ENCODE measurements at regions not wholly inside any gene's neighbourhood (a gene's known extent, or its start where the extent isn't known, plus 50 kb on each side); places are given as distances from the start of the nearest gene placed in this dataset.

GRCh38 chr11:70710192-70710591, 311.9 kb downstream of the CTTN start:
- Histone ChIP-seq H3K27me3 (ENCODE audit: control insufficient read depth in 3 of 3, insufficient read depth in 3 of 3, low read depth in 1 of 3, low read length in 3 of 3) (no peaks in the 10 kb centered on the region), H4K91ac (ENCODE audit: low read depth, low read length, poor library complexity) (no peak overlapping the region), H3K4me2 (ENCODE audit: insufficient read depth, low read length, poor library complexity, severe bottlenecking) (no peak overlapping the region), H2BK12ac (ENCODE audit: low read length) (no peak overlapping the region), H3K4ac (ENCODE audit: low read length) (no peak overlapping the region), H2AK5ac (ENCODE audit: low read depth, low read length) (peak overlapping the region; percentile 61), H3K36me3 (replicated peaks in 1 of 2; ENCODE audit: control insufficient read depth in 2 of 2, insufficient read depth in 2 of 2, low read length in 2 of 2) (no peaks in the 10 kb centered on the region), H2BK15ac (ENCODE audit: low read length) (no peak overlapping the region), H3K9me3 (replicated peaks in 1 of 2; ENCODE audit: control insufficient read depth in 2 of 2, insufficient read depth in 1 of 2, low read depth in 1 of 2, low read length in 2 of 2) (no peaks in the 10 kb centered on the region), H3K4me1 (ENCODE audit: control insufficient read depth in 2 of 2, insufficient read depth in 1 of 2, low read depth in 1 of 2, low read length in 2 of 2) (peaks cover 13 to 16% of the 10 kb centered on the region in 2 donors), H3K27ac (replicated peaks; ENCODE audit: low read length) (no peak overlapping the region), H3K23ac (ENCODE audit: low read depth, low read length, poor library complexity) (peak overlapping the region; percentile 34), H2AFZ (ENCODE audit: low read length) (no peak overlapping the region), H3K14ac (ENCODE audit: low read length) (no peak overlapping the region), H2BK120ac (ENCODE audit: low read depth, low read length) (no peak overlapping the region), H3K9ac (ENCODE audit: low read depth, low read length, poor library complexity) (no peak overlapping the region), H4K8ac (ENCODE audit: low read depth, low read length) (no peak overlapping the region), H3K18ac (ENCODE audit: low read length) (peak overlapping the region; percentile 35), H3K79me1 (ENCODE audit: low read depth, low read length) (no peaks in the 10 kb centered on the region), H2BK5ac (ENCODE audit: low read length) (no peak overlapping the region), H3K4me3 (ENCODE audit: low read length in 2 of 2) (no peak overlapping the region)
- WGBS, 2 donors (ENCODE audit: extremely low coverage in 2 of 2, insufficient read length in 2 of 2, insufficient replicate concordance in 1 of 2): no CpG with 5 or more reads among the region's 11 CpGs
- no peak for DNase-seq (ENCODE audit: low spot score)

DNA sequence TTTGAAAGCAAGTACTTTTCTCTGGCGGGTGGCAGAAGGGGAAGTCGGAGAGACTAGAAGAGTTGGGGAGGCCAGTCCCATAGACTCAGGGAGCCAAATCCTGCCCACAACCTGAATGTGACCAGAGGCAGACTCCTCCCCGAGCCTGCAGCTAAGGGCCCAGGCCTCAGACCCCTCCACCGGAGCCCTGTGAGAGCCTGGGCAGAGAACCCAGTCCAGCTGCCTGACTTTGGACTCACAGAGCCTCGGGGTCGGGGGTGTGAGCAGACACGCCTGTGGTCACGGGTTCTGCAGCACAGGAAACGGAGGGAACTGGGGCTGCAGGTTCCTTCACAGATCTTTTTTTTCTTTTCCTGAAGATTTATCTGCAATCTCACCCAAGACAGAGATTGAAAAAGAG, 312.3 kb downstream of the CTTN start:
- no peaks in the 10 kb centered on the region for H3K36me3 ChIP-seq (replicated peaks in 1 of 2; ENCODE audit: control insufficient read depth in 2 of 2, insufficient read depth in 2 of 2, low read length in 2 of 2)
- no peak overlapping the region for H2AFZ ChIP-seq (ENCODE audit: low read length)
- no peak overlapping the region for H4K91ac ChIP-seq (ENCODE audit: low read depth, low read length, poor library complexity)
- no peak overlapping the region for H2BK12ac ChIP-seq (ENCODE audit: low read length)
- no peaks in the 10 kb centered on the region for H3K9me3 ChIP-seq (replicated peaks in 1 of 2; ENCODE audit: control insufficient read depth in 2 of 2, insufficient read depth in 1 of 2, low read depth in 1 of 2, low read length in 2 of 2)
- no peaks in the 10 kb centered on the region for H3K27me3 ChIP-seq (ENCODE audit: control insufficient read depth in 3 of 3, insufficient read depth in 3 of 3, low read depth in 1 of 3, low read length in 3 of 3)
- H2BK15ac ChIP-seq (ENCODE audit: low read length): no peak overlapping the region
- no peaks in the 10 kb centered on the region for H3K79me1 ChIP-seq (ENCODE audit: low read depth, low read length)
- peak overlapping the region; percentile 19 for H3K18ac ChIP-seq (ENCODE audit: low read length)
- peaks cover 13 to 16% of the 10 kb centered on the region in 2 donors for H3K4me1 ChIP-seq (ENCODE audit: control insufficient read depth in 2 of 2, insufficient read depth in 1 of 2, low read depth in 1 of 2, low read length in 2 of 2)
- no peak overlapping the region for H3K9ac ChIP-seq (ENCODE audit: low read depth, low read length, poor library complexity)
- peak overlapping the region; percentile 34 for H3K23ac ChIP-seq (ENCODE audit: low read depth, low read length, poor library complexity)
- H3K27ac ChIP-seq (replicated peaks; ENCODE audit: low read length): no peak overlapping the region
- no peak overlapping the region for H3K14ac ChIP-seq (ENCODE audit: low read length)
- peak overlapping the region; percentile 61 for H2AK5ac ChIP-seq (ENCODE audit: low read depth, low read length)
- H2BK120ac ChIP-seq (ENCODE audit: low read depth, low read length): no peak overlapping the region
- no peak overlapping the region for H3K4me3 ChIP-seq (ENCODE audit: low read length in 2 of 2)
- no peak overlapping the region for H2BK5ac ChIP-seq (ENCODE audit: low read length)
- DNase-seq (ENCODE audit: low spot score): no peak
- H3K4me2 ChIP-seq (ENCODE audit: insufficient read depth, low read length, poor library complexity, severe bottlenecking): no peak overlapping the region
- WGBS, 2 donors (ENCODE audit: extremely low coverage in 2 of 2, insufficient read length in 2 of 2, insufficient replicate concordance in 1 of 2): no CpG with 5 or more reads among the region's 9 CpGs
- no peak overlapping the region for H4K8ac ChIP-seq (ENCODE audit: low read depth, low read length)
- no peak overlapping the region for H3K4ac ChIP-seq (ENCODE audit: low read length)

DNA sequence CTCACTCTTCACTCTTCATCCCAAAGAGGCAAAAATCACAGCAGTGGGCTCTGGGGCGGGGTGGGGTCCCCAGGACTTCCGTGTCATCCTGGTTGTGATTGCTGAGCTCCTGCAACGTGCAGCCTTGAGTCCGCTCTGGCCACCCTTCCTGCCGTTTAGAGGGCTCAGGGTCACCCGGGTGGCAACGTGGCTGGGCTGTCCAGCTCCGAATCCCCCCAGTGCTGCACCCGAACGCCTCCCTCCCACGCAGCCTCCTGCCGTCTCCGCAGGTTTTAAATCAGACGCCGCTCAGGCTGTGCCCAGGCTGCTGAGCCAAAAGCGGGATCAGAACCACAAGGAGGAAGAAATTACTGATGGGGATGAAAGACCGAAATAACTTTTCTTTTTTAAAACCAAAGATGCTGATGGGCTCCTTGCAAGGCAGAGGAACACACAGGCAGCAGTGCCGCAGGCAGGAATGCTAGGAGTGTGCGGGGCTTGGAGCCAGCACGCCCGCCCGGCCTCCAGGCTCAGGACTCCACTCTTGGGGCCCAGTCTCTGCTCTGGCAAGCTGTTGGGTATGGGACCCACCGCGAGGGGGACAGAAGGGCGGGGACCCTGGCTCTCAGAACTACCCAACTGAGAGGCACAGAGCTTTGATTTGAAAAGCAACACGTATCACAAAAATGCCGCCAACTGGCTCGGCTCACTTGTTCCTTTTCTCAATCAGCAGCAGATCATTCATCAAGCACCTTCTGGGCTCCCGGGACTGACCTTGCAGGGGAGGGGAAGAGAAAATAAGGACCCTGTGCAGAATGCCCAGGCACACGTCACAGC, 313.0 kb downstream of the CTTN start:
- Histone ChIP-seq H2AK5ac (ENCODE audit: low read depth, low read length) (peak overlapping the region; percentile 24), H2BK5ac (ENCODE audit: low read length) (no peak overlapping the region), H3K4me1 (ENCODE audit: control insufficient read depth in 2 of 2, insufficient read depth in 1 of 2, low read depth in 1 of 2, low read length in 2 of 2) (peaks cover 13 to 16% of the 10 kb centered on the region in 2 donors), H3K9me3 (replicated peaks in 1 of 2; ENCODE audit: control insufficient read depth in 2 of 2, insufficient read depth in 1 of 2, low read depth in 1 of 2, low read length in 2 of 2) (no peaks in the 10 kb centered on the region), H3K79me1 (ENCODE audit: low read depth, low read length) (no peaks in the 10 kb centered on the region), H3K36me3 (replicated peaks in 1 of 2; ENCODE audit: control insufficient read depth in 2 of 2, insufficient read depth in 2 of 2, low read length in 2 of 2) (no peaks in the 10 kb centered on the region), H3K23ac (ENCODE audit: low read depth, low read length, poor library complexity) (no peak overlapping the region), H3K4me2 (ENCODE audit: insufficient read depth, low read length, poor library complexity, severe bottlenecking) (no peak overlapping the region), H2BK15ac (ENCODE audit: low read length) (peak overlapping the region; percentile 47), H3K14ac (ENCODE audit: low read length) (no peak overlapping the region), H3K9ac (ENCODE audit: low read depth, low read length, poor library complexity) (no peak overlapping the region), H4K8ac (ENCODE audit: low read depth, low read length) (no peak overlapping the region), H2AFZ (ENCODE audit: low read length) (no peak overlapping the region), H3K18ac (ENCODE audit: low read length) (peak overlapping the region; percentile 59), H4K91ac (ENCODE audit: low read depth, low read length, poor library complexity) (no peak overlapping the region), H3K4me3 (ENCODE audit: low read length in 2 of 2) (no peak overlapping the region), H3K4ac (ENCODE audit: low read length) (no peak overlapping the region), H2BK12ac (ENCODE audit: low read length) (no peak overlapping the region), H3K27me3 (ENCODE audit: control insufficient read depth in 3 of 3, insufficient read depth in 3 of 3, low read depth in 1 of 3, low read length in 3 of 3) (no peaks in the 10 kb centered on the region), H3K27ac (replicated peaks; ENCODE audit: low read length) (no peak overlapping the region), H2BK120ac (ENCODE audit: low read depth, low read length) (no peak overlapping the region)
- DNase-seq (ENCODE audit: low spot score): no peak
- WGBS, 2 donors (ENCODE audit: extremely low coverage in 2 of 2, insufficient read length in 2 of 2, insufficient replicate concordance in 1 of 2): no CpG with 5 or more reads among the region's 30 CpGs

- no peak overlapping the region for H3K4me2 ChIP-seq (ENCODE audit: insufficient read depth, low read length, poor library complexity, severe bottlenecking)
- no peak overlapping the region for H4K91ac ChIP-seq (ENCODE audit: low read depth, low read length, poor library complexity)
- no peak overlapping the region for H3K4me3 ChIP-seq (ENCODE audit: low read length in 2 of 2)
- H3K4ac ChIP-seq (ENCODE audit: low read length): no peak overlapping the region
- H3K79me1 ChIP-seq (ENCODE audit: low read depth, low read length): no peaks in the 10 kb centered on the region
- H3K4me1 ChIP-seq (ENCODE audit: control insufficient read depth in 2 of 2, insufficient read depth in 1 of 2, low read depth in 1 of 2, low read length in 2 of 2): peaks cover 13 to 16% of the 10 kb centered on the region in 2 donors
- H2BK120ac ChIP-seq (ENCODE audit: low read depth, low read length): no peak overlapping the region
- H2BK15ac ChIP-seq (ENCODE audit: low read length): peak overlapping the region; percentile 47
- H3K23ac ChIP-seq (ENCODE audit: low read depth, low read length, poor library complexity): no peak overlapping the region
- H2AFZ ChIP-seq (ENCODE audit: low read length): no peak overlapping the region
- H3K18ac ChIP-seq (ENCODE audit: low read length): peak overlapping the region; percentile 33
- H3K27ac ChIP-seq (replicated peaks; ENCODE audit: low read length): no peak overlapping the region
- no peaks in the 10 kb centered on the region for H3K36me3 ChIP-seq (replicated peaks in 1 of 2; ENCODE audit: control insufficient read depth in 2 of 2, insufficient read depth in 2 of 2, low read length in 2 of 2)
- H3K9me3 ChIP-seq (replicated peaks in 1 of 2; ENCODE audit: control insufficient read depth in 2 of 2, insufficient read depth in 1 of 2, low read depth in 1 of 2, low read length in 2 of 2): no peaks in the 10 kb centered on the region
- peak overlapping the region; percentile 24 for H2AK5ac ChIP-seq (ENCODE audit: low read depth, low read length)
- no peaks in the 10 kb centered on the region for H3K27me3 ChIP-seq (ENCODE audit: control insufficient read depth in 3 of 3, insufficient read depth in 3 of 3, low read depth in 1 of 3, low read length in 3 of 3)
- DNase-seq (ENCODE audit: low spot score): no peak
- no peak overlapping the region for H3K14ac ChIP-seq (ENCODE audit: low read length)
- H2BK12ac ChIP-seq (ENCODE audit: low read length): no peak overlapping the region
- no peak overlapping the region for H3K9ac ChIP-seq (ENCODE audit: low read depth, low read length, poor library complexity)
- no CpG with 5 or more reads among the region's 11 CpGs for WGBS, 2 donors (ENCODE audit: extremely low coverage in 2 of 2, insufficient read length in 2 of 2, insufficient replicate concordance in 1 of 2)
- H4K8ac ChIP-seq (ENCODE audit: low read depth, low read length): no peak overlapping the region
- H2BK5ac ChIP-seq (ENCODE audit: low read length): no peak overlapping the region
These were observed 313.5 kb downstream of the CTTN start for GRCh38 chr11:70711911-70712185.
